Esophagus muscularis mucosa (tissue), 4 donors: ENCODE measurements at regions not wholly inside any gene's neighbourhood (a gene's known extent, or its start where the extent isn't known, plus 50 kb on each side); places are given as distances from the start of the nearest gene placed in this dataset.

ENCODE experiments used
- CTCF ChIP-seq, 3 experiments: fragments of 200-600 bp in 2 of 3; fragments of 450-650 bp in 1 of 3; sonication (generic) in 2 of 3; IDR thresholded peaks; one replicate each; pipeline ENCODE4 v1.5.1; 2017 to 2019; ENCODE audit warnings: antibody characterized with exemption in 3 of 3, mild to moderate bottlenecking in 2 of 3, moderate library complexity in 1 of 3
- EP300 ChIP-seq: sonication (generic); formaldehyde crosslinking; IDR thresholded peaks from one replicate; pipeline ENCODE4 v1.6.1; 2017; ENCODE audit warnings: antibody characterized with exemption
- POLR2A ChIP-seq: fragments of 450-650 bp; IDR thresholded peaks from one replicate; pipeline ENCODE4 v1.6.1; 2017; ENCODE audit warnings: antibody characterized with exemption, moderate library complexity, mild to moderate bottlenecking, low read depth
- POLR2AphosphoS5 ChIP-seq, 2 donors: sonication (generic); formaldehyde crosslinking; IDR thresholded peaks; one replicate each; pipeline ENCODE4 v1.6.1; 2017; ENCODE audit warnings: antibody characterized with exemption in 2 of 2

GRCh38 chr10:127619546-127620325 is 70.6 kb downstream of the NPS start:
- TF ChIP-seq CTCF (IDR thresholded peaks at IDR 0.05) = no peak
- no peak for TF ChIP-seq POLR2A
- TF ChIP-seq EP300 = no peak
- no peak for TF ChIP-seq POLR2AphosphoS5 (IDR thresholded peaks at IDR 0.05)
